Glutamatergic neuron (in vitro differentiated cells): ENCODE measurements at regions not wholly inside any gene's neighbourhood (a gene's known extent, or its start where the extent isn't known, plus 50 kb on each side); places are given as distances from the start of the nearest gene placed in this dataset.

Experiments used
- DNase-seq: peaks from one replicate; pipeline ENCODE4 v3.0.0; 2022
- H3K27ac Mint-ChIP-seq: one replicate; pipeline ENCODE4 v1.8.0; 2020; ENCODE audit warnings: mild to moderate bottlenecking, mixed read lengths, inconsistent platforms; ENCODE audit not compliant: unreplicated experiment
- H3K27me3 Mint-ChIP-seq: one replicate; pipeline ENCODE4 v1.8.0; 2020; ENCODE audit warnings: mild to moderate bottlenecking, moderate library complexity, mixed read lengths, inconsistent platforms; ENCODE audit not compliant: unreplicated experiment
- H3K36me3 Mint-ChIP-seq: one replicate; pipeline ENCODE4 v1.8.0; 2020; ENCODE audit warnings: mild to moderate bottlenecking, mixed read lengths, inconsistent platforms; ENCODE audit not compliant: unreplicated experiment
- H3K4me1 Mint-ChIP-seq: one replicate; pipeline ENCODE4 v1.8.0; 2020; ENCODE audit warnings: mild to moderate bottlenecking, low read depth, mixed read lengths, inconsistent platforms; ENCODE audit not compliant: unreplicated experiment
- H3K4me3 Mint-ChIP-seq: one replicate; pipeline ENCODE4 v1.8.0; 2020; ENCODE audit warnings: mild to moderate bottlenecking, mixed read lengths, inconsistent platforms; ENCODE audit not compliant: unreplicated experiment
- H3K9me3 Mint-ChIP-seq: one replicate; pipeline ENCODE4 v1.8.0; 2020; ENCODE audit warnings: mild to moderate bottlenecking, moderate library complexity, mixed read lengths, inconsistent platforms; ENCODE audit not compliant: unreplicated experiment
- TF ChIP-seq, protein P1 (sequence below): fragments of 200-600 bp; sonication (generic); IDR thresholded peaks from one replicate; pipeline ENCODE4 v1.5.0; 2021; ENCODE audit not compliant: partially characterized antibody, unreplicated experiment

DNA sequence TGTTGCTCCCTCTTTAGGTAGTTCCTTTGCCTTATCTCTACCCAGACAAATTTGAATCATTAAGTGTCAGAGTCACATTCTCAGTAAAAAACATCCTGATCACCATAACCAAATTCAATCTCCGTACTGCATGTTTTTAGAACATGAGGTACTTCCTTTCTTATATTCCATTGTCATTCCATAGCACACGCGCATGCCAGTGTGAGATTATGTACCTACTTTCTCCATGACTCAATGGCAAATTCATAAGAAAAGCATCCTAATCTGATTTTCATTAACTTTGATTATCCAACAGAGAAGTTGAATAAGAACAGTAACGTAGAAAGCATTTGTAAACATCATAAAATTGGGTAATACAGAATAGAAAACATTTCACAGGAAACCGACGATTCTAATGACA, 1118.6 kb upstream of the CDH9 start:
- H3K27me3 Mint-ChIP-seq, result no peaks in the 10 kb centered on the region
- H3K36me3 Mint-ChIP-seq, result no peaks in the 10 kb centered on the region
- peaks cover 2% of the 10 kb centered on the region for H3K9me3 Mint-ChIP-seq
- no peak overlapping the region for H3K27ac Mint-ChIP-seq
- no peaks in the 10 kb centered on the region for H3K4me1 Mint-ChIP-seq
- TF ChIP-seq, protein P1, sequence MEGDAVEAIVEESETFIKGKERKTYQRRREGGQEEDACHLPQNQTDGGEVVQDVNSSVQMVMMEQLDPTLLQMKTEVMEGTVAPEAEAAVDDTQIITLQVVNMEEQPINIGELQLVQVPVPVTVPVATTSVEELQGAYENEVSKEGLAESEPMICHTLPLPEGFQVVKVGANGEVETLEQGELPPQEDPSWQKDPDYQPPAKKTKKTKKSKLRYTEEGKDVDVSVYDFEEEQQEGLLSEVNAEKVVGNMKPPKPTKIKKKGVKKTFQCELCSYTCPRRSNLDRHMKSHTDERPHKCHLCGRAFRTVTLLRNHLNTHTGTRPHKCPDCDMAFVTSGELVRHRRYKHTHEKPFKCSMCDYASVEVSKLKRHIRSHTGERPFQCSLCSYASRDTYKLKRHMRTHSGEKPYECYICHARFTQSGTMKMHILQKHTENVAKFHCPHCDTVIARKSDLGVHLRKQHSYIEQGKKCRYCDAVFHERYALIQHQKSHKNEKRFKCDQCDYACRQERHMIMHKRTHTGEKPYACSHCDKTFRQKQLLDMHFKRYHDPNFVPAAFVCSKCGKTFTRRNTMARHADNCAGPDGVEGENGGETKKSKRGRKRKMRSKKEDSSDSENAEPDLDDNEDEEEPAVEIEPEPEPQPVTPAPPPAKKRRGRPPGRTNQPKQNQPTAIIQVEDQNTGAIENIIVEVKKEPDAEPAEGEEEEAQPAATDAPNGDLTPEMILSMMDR, result no peak
- H3K4me3 Mint-ChIP-seq, result no peak overlapping the region
- no peak for DNase-seq

DNA sequence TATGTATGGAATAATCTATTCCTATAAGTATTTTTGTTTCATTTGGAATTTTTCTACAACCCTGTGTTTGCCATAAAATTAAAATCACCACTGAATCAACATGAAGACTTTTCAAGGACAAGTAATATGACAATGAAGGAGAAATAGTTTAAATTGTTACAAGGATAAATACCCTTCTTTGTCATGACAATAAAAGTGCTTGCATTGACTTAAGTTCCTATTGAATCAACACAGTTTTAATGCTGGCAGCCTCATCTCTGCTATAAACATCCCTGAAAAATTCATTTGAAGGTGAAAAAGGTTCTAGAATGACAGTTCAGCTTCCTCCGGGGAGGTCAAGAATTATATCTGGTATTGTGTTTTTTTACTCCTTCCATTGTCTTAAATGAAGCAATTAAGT, 1105.1 kb upstream of the CDH9 start:
- H3K36me3 Mint-ChIP-seq, result no peaks in the 10 kb centered on the region
- no peak overlapping the region for H3K4me3 Mint-ChIP-seq
- TF ChIP-seq, protein P1, result no peak
- DNase-seq, result no peak
- H3K27me3 Mint-ChIP-seq, result no peaks in the 10 kb centered on the region
- no peak overlapping the region for H3K27ac Mint-ChIP-seq
- no peaks in the 10 kb centered on the region for H3K4me1 Mint-ChIP-seq
- no peaks in the 10 kb centered on the region for H3K9me3 Mint-ChIP-seq

DNA sequence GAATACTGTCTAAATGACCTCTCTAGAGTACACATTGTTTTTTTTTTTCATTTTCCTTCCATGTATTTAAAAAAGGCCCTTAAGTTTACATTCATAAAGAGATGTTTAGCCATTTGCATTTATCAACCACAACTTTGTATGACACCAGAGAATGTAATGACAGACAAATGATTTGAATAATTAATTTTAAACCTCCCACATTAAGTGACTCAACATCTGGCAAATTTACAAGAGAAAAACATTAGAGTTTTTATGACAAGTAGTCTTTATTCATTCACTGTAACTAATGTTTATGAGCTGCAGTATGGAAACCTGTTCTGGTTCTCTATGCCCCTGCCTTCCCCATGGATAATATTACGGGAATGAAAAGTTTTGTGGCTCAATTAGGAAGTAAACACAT, 1093.8 kb upstream of the CDH9 start:
- H3K27ac Mint-ChIP-seq, result no peak overlapping the region
- H3K27me3 Mint-ChIP-seq, result no peaks in the 10 kb centered on the region
- DNase-seq, result no peak
- no peaks in the 10 kb centered on the region for H3K9me3 Mint-ChIP-seq
- TF ChIP-seq, protein P1, result no peak
- H3K4me3 Mint-ChIP-seq, result no peak overlapping the region
- H3K36me3 Mint-ChIP-seq, result no peaks in the 10 kb centered on the region
- no peaks in the 10 kb centered on the region for H3K4me1 Mint-ChIP-seq

DNA sequence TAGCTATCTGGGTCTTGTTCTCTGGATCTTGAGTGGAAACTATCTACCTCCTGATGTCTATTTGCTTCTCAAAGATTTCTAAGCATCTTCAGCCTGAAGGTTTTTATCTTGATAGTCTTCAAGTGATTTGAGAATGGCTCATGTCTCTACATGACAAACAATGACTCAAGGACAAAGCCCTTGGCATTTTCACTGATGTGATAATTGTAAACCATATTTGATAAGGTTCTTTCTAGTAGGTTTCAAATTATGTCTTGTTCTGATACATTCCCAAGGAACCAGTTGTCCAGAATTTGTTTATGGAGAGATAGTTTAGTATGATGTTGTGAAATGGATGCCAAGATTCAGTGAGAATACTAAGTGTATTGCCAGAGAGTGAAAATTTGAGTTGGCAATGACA, 1079.3 kb upstream of the CDH9 start:
- H3K27me3 Mint-ChIP-seq, result no peaks in the 10 kb centered on the region
- TF ChIP-seq, protein P1, result no peak
- H3K4me3 Mint-ChIP-seq, result no peak overlapping the region
- H3K4me1 Mint-ChIP-seq, result no peaks in the 10 kb centered on the region
- no peak overlapping the region for H3K27ac Mint-ChIP-seq
- no peak for DNase-seq
- H3K36me3 Mint-ChIP-seq, result no peaks in the 10 kb centered on the region
- H3K9me3 Mint-ChIP-seq, result no peaks in the 10 kb centered on the region

DNA sequence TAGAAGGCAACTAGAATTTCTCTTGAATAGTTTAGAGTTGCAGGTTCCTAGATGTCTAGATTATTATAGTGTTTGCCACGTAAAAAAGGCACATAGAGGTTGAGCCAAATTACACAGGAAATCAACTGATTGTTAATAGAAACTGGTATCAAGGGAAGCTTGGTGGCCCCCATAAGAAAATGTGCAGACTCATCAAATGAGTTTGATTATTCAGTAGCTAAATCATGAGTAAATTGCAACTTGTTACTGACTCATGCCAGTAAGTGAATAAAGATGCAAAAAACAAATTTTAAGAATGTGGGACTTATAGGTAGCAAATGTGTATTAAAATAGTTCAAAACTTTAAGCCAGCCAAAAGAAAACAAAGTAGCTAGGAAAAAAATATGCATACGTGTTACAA, 1078.9 kb upstream of the CDH9 start:
- Mint-ChIP-seq H3K27ac (no peak overlapping the region), H3K36me3 (no peaks in the 10 kb centered on the region), H3K27me3 (no peaks in the 10 kb centered on the region), H3K9me3 (no peaks in the 10 kb centered on the region), H3K4me3 (no peak overlapping the region), H3K4me1 (no peaks in the 10 kb centered on the region)
- TF ChIP-seq, protein P1, result no peak
- no peak for DNase-seq
